GM12874 (cell line): ENCODE measurements at regions not wholly inside any gene's neighbourhood (a gene's known extent, or its start where the extent isn't known, plus 50 kb on each side); places are given as distances from the start of the nearest gene placed in this dataset.
A peak's percentile ranks its signal among the peaks of the same experiment; 100 is the strongest.

Source experiments
- CTCF ChIP-seq: IDR thresholded peaks from 2 replicates; pipeline ENCODE4 v1.5.1; 2011; ENCODE audit warnings: low read depth, mild to moderate bottlenecking, control low read depth, low read length, moderate library complexity; ENCODE audit not compliant: insufficient read depth

- no peak for TF ChIP-seq CTCF
Measured at GRCh38 chr7:119436882-119437281, 836.1 kb upstream of the KCND2 start.

GRCh38 chr7:119438315-119438714 lies 834.7 kb upstream of the KCND2 start:
- no peak for TF ChIP-seq CTCF

- TF ChIP-seq CTCF = no peak
Measured at GRCh38 chr7:119439192-119439591, 833.8 kb upstream of the KCND2 start.

- TF ChIP-seq CTCF = no peak
Measured at GRCh38 chr7:119452401-119452800, 820.6 kb upstream of the KCND2 start.

- TF ChIP-seq CTCF = no peak
Measured at GRCh38 chr7:119465798-119466305, 807.1 kb upstream of the KCND2 start.

GRCh38 chr7:119472408-119473038 lies 800.5 kb upstream of the KCND2 start:
- no peak for TF ChIP-seq CTCF

GRCh38 chr7:119482209-119482608 lies 790.8 kb upstream of the KCND2 start:
- TF ChIP-seq CTCF = peak; percentile 39; the same call in 1 of the 2 replicates
